Loucy (cell line): ENCODE measurements at regions not wholly inside any gene's neighbourhood (a gene's known extent, or its start where the extent isn't known, plus 50 kb on each side); places are given as distances from the start of the nearest gene placed in this dataset.

Source experiments
- CTCF ChIP-seq: fragments of 200-600 bp; sonication (generic); conservative IDR thresholded peaks from 2 replicates; pipeline ENCODE4 v1.5.1; 2014; ENCODE audit warnings: mild to moderate bottlenecking, antibody characterized with exemption, low read length
- EZH2phosphoT487 ChIP-seq: fragments of 200-600 bp; IDR thresholded peaks from 2 replicates; pipeline ENCODE4 v1.6.1; 2018; ENCODE audit warnings: antibody characterized with exemption, mild to moderate bottlenecking, moderate library complexity, borderline replicate concordance

- TF ChIP-seq CTCF (no peak), EZH2phosphoT487 (no peak)
Observed at GRCh38 chr2:64820901-64821300, 167.2 kb upstream of the SERTAD2 start.
